ENCODE measurements at regions not wholly inside any gene's neighbourhood (a gene's known extent, or its start where the extent isn't known, plus 50 kb on each side); places are given as distances from the start of the nearest gene placed in this dataset.

DNA sequence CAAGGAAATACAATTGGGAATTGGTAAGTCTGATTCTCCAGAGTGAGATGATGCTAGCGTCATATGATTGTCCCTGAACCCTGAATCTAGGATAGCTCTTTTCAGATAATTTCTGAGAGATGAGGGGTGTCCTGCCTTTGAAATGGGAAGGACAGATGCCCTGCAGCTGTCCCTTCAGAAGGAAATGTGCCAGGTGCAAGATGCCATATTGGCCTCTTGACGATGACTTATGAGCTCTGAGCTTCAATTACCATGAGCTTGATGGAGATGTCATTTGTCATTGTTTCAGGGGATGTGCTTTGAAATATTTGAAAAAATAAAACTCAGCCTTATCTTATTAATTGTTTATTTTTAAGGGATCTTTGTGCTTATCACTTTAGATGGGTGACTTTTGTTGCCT, 185.1 kb downstream of the DACT1 start:
- Mint-ChIP-seq H3K27me3 (ENCODE audit: low read depth) (no peaks in the 10 kb centered on the region), H3K27ac (no peak overlapping the region), H3K9me3 (peaks cover 2% of the 10 kb centered on the region in 2 donors), H3K36me3 (ENCODE audit: insufficient read depth in 2 of 2) (peaks cover 0 to 1% of the 10 kb centered on the region in 2 donors), H3K4me1 (ENCODE audit: low read depth) (peaks cover 8% of the 10 kb centered on the region), H3K4me3 (no peak overlapping the region)
- DNase-seq (no peak), ATAC-seq (replicated peaks in 1 of 2) (no peak)

DNA sequence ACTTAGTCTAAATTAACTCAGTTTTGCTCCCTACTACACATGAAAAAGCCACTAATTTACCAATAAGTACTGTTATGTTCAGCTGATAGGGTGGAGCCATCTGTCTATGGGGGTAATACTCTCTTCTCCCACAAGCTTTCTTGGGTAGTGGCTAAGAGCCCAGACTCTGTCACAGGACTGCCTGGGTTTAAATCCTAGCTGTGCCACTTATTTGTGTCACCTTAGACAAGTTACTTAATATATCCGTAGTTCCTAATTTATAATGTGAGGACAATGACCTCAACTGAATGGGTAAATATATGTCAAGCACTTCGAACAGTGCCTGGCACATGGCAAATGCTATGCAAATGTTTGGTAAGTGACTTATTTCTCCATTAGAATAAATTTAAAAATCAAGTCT, 185.6 kb downstream of the DACT1 start:
- no peak for ATAC-seq (replicated peaks in 1 of 2)
- DNase-seq, result no peak
- Mint-ChIP-seq H3K27me3 (ENCODE audit: low read depth) (no peaks in the 10 kb centered on the region), H3K27ac (no peak overlapping the region), H3K4me3 (no peak overlapping the region), H3K36me3 (ENCODE audit: insufficient read depth in 2 of 2) (peaks cover 0 to 1% of the 10 kb centered on the region in 2 donors), H3K9me3 (peaks cover 2% of the 10 kb centered on the region in 2 donors), H3K4me1 (ENCODE audit: low read depth) (peaks cover 8% of the 10 kb centered on the region)

GRCh38 chr14:58824106-58824505, 186.3 kb downstream of the DACT1 start:
- ATAC-seq (replicated peaks in 1 of 2) (no peak), DNase-seq (no peak)
- H3K4me3 Mint-ChIP-seq, result no peak overlapping the region
- no peak overlapping the region for H3K27ac Mint-ChIP-seq
- no peaks in the 10 kb centered on the region for H3K27me3 Mint-ChIP-seq (ENCODE audit: low read depth)
- H3K9me3 Mint-ChIP-seq, result peaks cover 2% of the 10 kb centered on the region in 2 donors
- H3K36me3 Mint-ChIP-seq (ENCODE audit: insufficient read depth in 2 of 2), result peaks cover 0 to 1% of the 10 kb centered on the region in 2 donors
- H3K4me1 Mint-ChIP-seq (ENCODE audit: low read depth), result peaks cover 8% of the 10 kb centered on the region

- ATAC-seq (replicated peaks in 1 of 2) (no peak), DNase-seq (no peak)
- no peaks in the 10 kb centered on the region for H3K27me3 Mint-ChIP-seq (ENCODE audit: low read depth)
- peaks cover 9% of the 10 kb centered on the region for H3K4me1 Mint-ChIP-seq (ENCODE audit: low read depth)
- H3K27ac Mint-ChIP-seq, result no peak overlapping the region
- H3K9me3 Mint-ChIP-seq, result peaks cover 2% of the 10 kb centered on the region in 2 donors
- H3K36me3 Mint-ChIP-seq (ENCODE audit: insufficient read depth in 2 of 2), result peaks cover 0 to 1% of the 10 kb centered on the region in 2 donors
- no peak overlapping the region for H3K4me3 Mint-ChIP-seq
Observed at GRCh38 chr14:58824796-58825195, 187.0 kb downstream of the DACT1 start.

DNA sequence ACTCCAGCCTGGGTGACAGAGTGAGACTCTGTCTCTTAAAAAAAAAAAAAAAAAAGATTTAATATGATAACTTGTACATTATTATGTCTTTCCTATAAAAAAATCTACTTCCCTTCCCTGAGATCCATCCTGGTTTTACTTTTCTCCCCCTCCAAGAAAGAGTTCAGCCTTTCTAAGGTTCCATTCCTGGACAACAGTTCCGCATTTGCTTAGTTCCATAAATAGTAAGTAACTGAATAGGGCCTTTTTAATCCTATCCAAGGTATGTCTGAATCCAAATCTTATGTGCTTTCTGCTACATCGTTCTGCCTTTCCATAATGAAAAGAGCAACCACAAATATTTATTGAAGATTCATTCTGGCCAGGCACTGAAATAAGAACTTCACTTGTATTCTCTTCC, 187.8 kb downstream of the DACT1 start:
- ATAC-seq (replicated peaks in 1 of 2) (no peak), DNase-seq (no peak)
- Mint-ChIP-seq H3K36me3 (ENCODE audit: insufficient read depth in 2 of 2) (peaks cover 0 to 1% of the 10 kb centered on the region in 2 donors), H3K27me3 (ENCODE audit: low read depth) (no peaks in the 10 kb centered on the region), H3K27ac (no peak overlapping the region), H3K9me3 (peaks cover 2% of the 10 kb centered on the region in 2 donors), H3K4me1 (ENCODE audit: low read depth) (peaks cover 7% of the 10 kb centered on the region), H3K4me3 (no peak overlapping the region)

DNA sequence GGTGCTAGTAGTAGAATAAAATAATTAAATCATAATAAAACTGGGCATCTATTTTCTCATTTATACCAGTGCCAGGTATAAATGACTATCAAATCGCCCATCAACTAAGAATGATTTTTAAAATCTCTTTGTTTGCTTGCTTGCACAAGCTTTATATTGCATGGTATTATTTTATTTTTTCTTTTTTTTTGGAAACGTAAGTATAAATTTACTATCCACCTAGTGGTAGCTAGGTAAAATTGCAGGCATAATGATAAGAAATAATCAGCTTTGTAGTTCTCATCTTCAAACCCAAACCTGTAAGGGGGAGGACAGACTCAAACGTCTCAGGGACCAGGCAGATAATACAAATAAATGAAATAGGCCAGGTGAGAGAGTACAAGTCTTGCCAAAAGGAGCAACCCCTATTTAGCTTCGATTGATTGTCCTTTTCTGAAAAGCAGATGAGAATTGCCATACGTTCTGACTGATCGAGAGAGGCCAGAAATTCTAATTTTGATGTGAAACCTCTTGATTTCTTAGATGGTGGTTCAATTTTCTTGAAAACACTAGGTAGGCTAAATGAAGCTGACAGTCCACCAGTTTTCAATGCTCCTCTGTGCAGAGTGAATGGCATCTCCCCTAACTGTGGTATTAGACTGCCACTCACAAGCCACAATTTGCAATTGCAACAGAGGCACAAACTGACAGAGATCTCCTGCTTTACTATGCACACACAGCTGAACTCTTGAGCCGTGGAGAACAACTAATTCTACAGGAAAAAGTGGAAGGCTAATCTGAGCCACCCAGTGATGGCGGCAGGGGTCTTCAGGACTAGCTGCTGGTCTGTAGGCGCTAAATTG, 189.3 kb downstream of the DACT1 start:
- DNase-seq (no peak), ATAC-seq (replicated peaks in 1 of 2) (no peak)
- Mint-ChIP-seq H3K9me3 (peaks cover 2% of the 10 kb centered on the region in 2 donors), H3K36me3 (ENCODE audit: insufficient read depth in 2 of 2) (peaks cover 0 to 1% of the 10 kb centered on the region in 2 donors), H3K4me3 (no peak overlapping the region), H3K27ac (no peak overlapping the region), H3K27me3 (ENCODE audit: low read depth) (no peaks in the 10 kb centered on the region), H3K4me1 (ENCODE audit: low read depth) (peaks cover 7% of the 10 kb centered on the region)

DNA sequence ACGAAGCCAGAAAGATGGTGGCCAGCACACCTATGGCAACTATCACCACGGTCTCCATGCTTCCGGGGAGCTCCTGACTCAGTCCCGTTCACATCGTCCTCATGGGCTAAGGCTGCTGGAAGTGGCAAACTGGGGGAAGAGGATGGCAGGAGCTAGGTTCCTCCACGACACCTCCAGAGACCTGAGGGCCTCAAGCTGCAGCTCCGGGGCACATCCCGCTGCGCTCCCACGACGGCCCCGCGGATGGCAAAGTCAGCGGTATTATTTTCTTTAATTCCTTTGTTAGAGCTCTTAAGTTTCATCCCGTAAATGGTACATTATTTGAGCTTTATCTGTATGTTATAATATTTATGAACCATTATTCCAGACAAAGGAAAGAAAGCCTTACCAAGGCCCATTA, 190.5 kb downstream of the DACT1 start:
- peaks cover 7% of the 10 kb centered on the region for H3K4me1 Mint-ChIP-seq (ENCODE audit: low read depth)
- ATAC-seq (replicated peaks in 1 of 2) (no peak), DNase-seq (no peak)
- H3K36me3 Mint-ChIP-seq (ENCODE audit: insufficient read depth in 2 of 2), result peaks cover 0 to 1% of the 10 kb centered on the region in 2 donors
- no peak overlapping the region for H3K27ac Mint-ChIP-seq
- H3K27me3 Mint-ChIP-seq (ENCODE audit: low read depth), result no peaks in the 10 kb centered on the region
- H3K4me3 Mint-ChIP-seq, result no peak overlapping the region
- peaks cover 2% of the 10 kb centered on the region in 2 donors for H3K9me3 Mint-ChIP-seq

GRCh38 chr14:58829594-58829993, 191.8 kb downstream of the DACT1 start:
- no peak for ATAC-seq (replicated peaks in 1 of 2)
- peak overlapping the region in 1 of 2 donors; percentile 8 for H3K4me3 Mint-ChIP-seq

GRCh38 chr14:58830121-58830520, 192.4 kb downstream of the DACT1 start:
- Mint-ChIP-seq H3K4me1 (ENCODE audit: low read depth) (peaks cover 7% of the 10 kb centered on the region), H3K36me3 (ENCODE audit: insufficient read depth in 2 of 2) (peaks cover 0 to 1% of the 10 kb centered on the region in 2 donors), H3K9me3 (peaks cover 2% of the 10 kb centered on the region in 2 donors), H3K27ac (no peak overlapping the region), H3K27me3 (ENCODE audit: low read depth) (no peaks in the 10 kb centered on the region), H3K4me3 (no peak overlapping the region)
- DNase-seq (no peak), ATAC-seq (replicated peaks in 1 of 2) (no peak)

More at GRCh38 chr14:58829594-58829993, 191.8 kb downstream of the DACT1 start:
- Mint-ChIP-seq H3K36me3 (ENCODE audit: insufficient read depth in 2 of 2) (peaks cover 0 to 1% of the 10 kb centered on the region in 2 donors), H3K27me3 (ENCODE audit: low read depth) (no peaks in the 10 kb centered on the region), H3K27ac (no peak overlapping the region), H3K9me3 (peaks cover 2% of the 10 kb centered on the region in 2 donors), H3K4me1 (ENCODE audit: low read depth) (peaks cover 7% of the 10 kb centered on the region)
- DNase-seq, result no peak

DNA sequence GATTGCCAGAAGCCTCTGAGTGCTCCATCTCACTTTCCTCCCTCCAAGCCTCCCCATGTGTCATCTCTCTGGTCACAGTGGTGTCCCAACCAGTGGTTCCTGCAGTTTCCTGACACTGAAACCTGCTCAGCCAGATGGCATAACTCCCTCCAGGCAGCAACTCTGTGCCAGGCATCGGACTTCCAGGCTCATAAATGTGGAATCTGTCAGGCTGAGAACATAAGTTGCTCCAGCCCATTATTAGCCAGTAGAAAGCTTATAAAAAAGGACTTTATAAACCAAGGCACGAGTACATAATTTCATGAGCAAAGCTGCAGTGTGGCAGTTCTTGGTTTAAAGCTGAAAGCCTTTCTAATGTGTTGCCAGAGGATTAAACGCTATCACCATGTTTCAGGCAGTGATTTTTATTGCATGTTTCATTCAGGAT, 194.3 kb downstream of the DACT1 start:
- Mint-ChIP-seq H3K27me3 (ENCODE audit: low read depth) (no peaks in the 10 kb centered on the region), H3K9me3 (no peaks in the 10 kb centered on the region), H3K4me3 (no peak overlapping the region), H3K27ac (no peak overlapping the region), H3K4me1 (ENCODE audit: low read depth) (peaks cover 7% of the 10 kb centered on the region), H3K36me3 (ENCODE audit: insufficient read depth in 2 of 2) (no peaks in the 10 kb centered on the region)
- ATAC-seq (replicated peaks in 1 of 2), result no peak
- DNase-seq, result no peak

GRCh38 chr14:58833634-58834378, 196.0 kb downstream of the DACT1 start:
- Mint-ChIP-seq H3K4me1 (ENCODE audit: low read depth) (peaks cover 7% of the 10 kb centered on the region), H3K36me3 (ENCODE audit: insufficient read depth in 2 of 2) (no peaks in the 10 kb centered on the region), H3K9me3 (no peaks in the 10 kb centered on the region), H3K27me3 (ENCODE audit: low read depth) (no peaks in the 10 kb centered on the region), H3K4me3 (no peak overlapping the region), H3K27ac (no peak overlapping the region)
- DNase-seq (no peak), ATAC-seq (replicated peaks in 1 of 2) (no peak)

GRCh38 chr14:58836303-58836974, 198.7 kb downstream of the DACT1 start:
- Mint-ChIP-seq H3K36me3 (ENCODE audit: insufficient read depth in 2 of 2) (no peaks in the 10 kb centered on the region), H3K27ac (no peak overlapping the region), H3K4me1 (ENCODE audit: low read depth) (no peaks in the 10 kb centered on the region), H3K27me3 (ENCODE audit: low read depth) (peaks cover 8% of the 10 kb centered on the region), H3K4me3 (no peak overlapping the region), H3K9me3 (peaks cover 0 to 1% of the 10 kb centered on the region in 2 donors)
- no peak for DNase-seq
- no peak for ATAC-seq (replicated peaks in 1 of 2)

- H3K4me1 Mint-ChIP-seq (ENCODE audit: low read depth), result no peaks in the 10 kb centered on the region
- no peaks in the 10 kb centered on the region for H3K36me3 Mint-ChIP-seq (ENCODE audit: insufficient read depth in 2 of 2)
- peaks cover 0 to 1% of the 10 kb centered on the region in 2 donors for H3K9me3 Mint-ChIP-seq
- no peak overlapping the region for H3K4me3 Mint-ChIP-seq
- H3K27me3 Mint-ChIP-seq (ENCODE audit: low read depth), result peaks cover 8% of the 10 kb centered on the region
- no peak overlapping the region for H3K27ac Mint-ChIP-seq
- no peak for DNase-seq
- ATAC-seq (replicated peaks in 1 of 2), result no peak
Observed at GRCh38 chr14:58839233-58839632, 201.5 kb downstream of the DACT1 start.

Data from activated T-cell treated with anti-CD3 and anti-CD28 coated beads, Interleukin-2, amount 50 U/mL, for 72 hours (primary cell).